HFFc6 (cell line): ENCODE measurements at regions not wholly inside any gene's neighbourhood (a gene's known extent, or its start where the extent isn't known, plus 50 kb on each side); places are given as distances from the start of the nearest gene placed in this dataset.

Source experiments
- DNase-seq: peaks from one replicate; pipeline ENCODE4 v3.0.0-alpha.2; 2018
- H3K27ac Mint-ChIP-seq: 2 replicates; pipeline ENCODE4 v1.8.0; 2020; ENCODE audit warnings: mild to moderate bottlenecking, mixed read lengths
- H3K27me3 Mint-ChIP-seq: 2 replicates; pipeline ENCODE4 v1.8.0; 2021; ENCODE audit warnings: mild to moderate bottlenecking, moderate library complexity, mixed read lengths; ENCODE audit not compliant: insufficient read depth
- H3K36me3 Mint-ChIP-seq: 2 replicates; pipeline ENCODE4 v1.8.0; 2021; ENCODE audit warnings: low read depth, mixed read lengths
- H3K4me1 Mint-ChIP-seq: 2 replicates; pipeline ENCODE4 v1.8.0; 2020; ENCODE audit warnings: low read depth, mixed read lengths
- H3K4me3 Mint-ChIP-seq: 2 replicates; pipeline ENCODE4 v1.8.0; 2020; ENCODE audit warnings: mild to moderate bottlenecking, moderate library complexity, mixed read lengths
- H3K9me3 Mint-ChIP-seq: 2 replicates; pipeline ENCODE4 v1.8.0; 2020; ENCODE audit warnings: mild to moderate bottlenecking, mixed read lengths
- CTCF ChIP-seq: fragments of 200-600 bp; sonication (generic); IDR thresholded peaks from 2 replicates; pipeline ENCODE4 v1.5.0; 2021; ENCODE audit warnings: antibody characterized with exemption, mild to moderate bottlenecking

- H3K4me1 Mint-ChIP-seq: peaks cover 49% of the 10 kb centered on the region
- H3K4me3 Mint-ChIP-seq: no peak overlapping the region
- no peaks in the 10 kb centered on the region for H3K9me3 Mint-ChIP-seq
- peaks cover 36% of the 10 kb centered on the region for H3K36me3 Mint-ChIP-seq
- H3K27me3 Mint-ChIP-seq: peaks cover 12% of the 10 kb centered on the region
- no peak for DNase-seq
- TF ChIP-seq CTCF: no peak
- no peak overlapping the region for H3K27ac Mint-ChIP-seq
Observed at GRCh38 chr2:120887741-120888231, 152.1 kb downstream of the GLI2 start.

GRCh38 chr2:120888851-120889250 is 153.2 kb downstream of the GLI2 start:
- Mint-ChIP-seq H3K27me3 (peaks cover 13% of the 10 kb centered on the region), H3K4me1 (peaks cover 60% of the 10 kb centered on the region), H3K36me3 (peaks cover 38% of the 10 kb centered on the region), H3K9me3 (no peaks in the 10 kb centered on the region), H3K4me3 (no peak overlapping the region), H3K27ac (0 out of 2 replicates have a peak overlapping the region, but pooled peaks have one; percentile 9)
- no peak for DNase-seq
- TF ChIP-seq CTCF: no peak

DNA sequence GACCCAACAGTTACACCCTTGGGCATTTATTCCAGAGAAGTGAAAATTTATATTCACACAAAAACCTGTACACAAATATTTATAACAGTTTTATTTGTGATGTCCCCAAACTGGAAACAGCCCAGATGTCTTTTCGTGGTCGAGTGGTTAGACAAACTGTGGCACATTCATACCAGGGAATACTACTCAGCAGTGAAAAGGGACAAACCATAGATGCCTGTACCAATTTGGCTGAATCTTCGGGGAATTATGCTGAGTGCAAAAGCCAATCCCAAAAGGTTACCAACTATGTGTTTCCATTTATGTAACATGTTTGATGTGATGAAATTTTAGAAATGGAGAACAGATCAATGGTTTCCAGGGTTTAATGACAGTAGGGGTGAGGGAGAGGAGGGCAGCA is 154.3 kb downstream of the GLI2 start:
- Mint-ChIP-seq H3K9me3 (no peaks in the 10 kb centered on the region), H3K27me3 (peaks cover 12% of the 10 kb centered on the region), H3K27ac (no peak overlapping the region), H3K4me3 (no peak overlapping the region), H3K4me1 (peaks cover 63% of the 10 kb centered on the region), H3K36me3 (peaks cover 38% of the 10 kb centered on the region)
- TF ChIP-seq CTCF: no peak
- DNase-seq: no peak

- Mint-ChIP-seq H3K27me3 (peaks cover 10% of the 10 kb centered on the region), H3K9me3 (no peaks in the 10 kb centered on the region), H3K4me1 (peaks cover 62% of the 10 kb centered on the region), H3K4me3 (no peak overlapping the region), H3K27ac (peak overlapping the region; percentile 19), H3K36me3 (peaks cover 38% of the 10 kb centered on the region)
- TF ChIP-seq CTCF: no peak
- DNase-seq: no peak
Observed at GRCh38 chr2:120890566-120891360, 155.1 kb downstream of the GLI2 start.

GRCh38 chr2:120892271-120892966 is 156.8 kb downstream of the GLI2 start:
- no peaks in the 10 kb centered on the region for H3K9me3 Mint-ChIP-seq
- H3K4me3 Mint-ChIP-seq: peak overlapping the region; percentile 60; the same call in 1 of the 2 replicates
- peak overlapping the region; percentile 75 for H3K27ac Mint-ChIP-seq
- H3K4me1 Mint-ChIP-seq: peaks cover 62% of the 10 kb centered on the region
- peaks cover 34% of the 10 kb centered on the region for H3K36me3 Mint-ChIP-seq
- TF ChIP-seq CTCF: no peak
- H3K27me3 Mint-ChIP-seq: peaks cover 10% of the 10 kb centered on the region
- DNase-seq: no peak
